Loucy (cell line): ENCODE measurements at regions not wholly inside any gene's neighbourhood (a gene's known extent, or its start where the extent isn't known, plus 50 kb on each side); places are given as distances from the start of the nearest gene placed in this dataset.
"Not testable (repeated sequence)": the region's sequence is repeated elsewhere in the genome, so short reads cannot be mapped to it uniquely, and the experiment has no call there.

Experiments used
- EZH2phosphoT487 ChIP-seq: fragments of 200-600 bp; IDR thresholded peaks from 2 replicates; pipeline ENCODE4 v1.6.1; 2018; ENCODE audit warnings: antibody characterized with exemption, mild to moderate bottlenecking, moderate library complexity, borderline replicate concordance
- TF ChIP-seq, protein P1 (sequence below): fragments of 200-600 bp; sonication (generic); conservative IDR thresholded peaks from 2 replicates; pipeline ENCODE4 v1.5.1; 2014; ENCODE audit warnings: mild to moderate bottlenecking, antibody characterized with exemption, low read length

GRCh38 chr2:175796422-175796821 is 205.6 kb downstream of the LNPK start:
- TF ChIP-seq, protein P1, sequence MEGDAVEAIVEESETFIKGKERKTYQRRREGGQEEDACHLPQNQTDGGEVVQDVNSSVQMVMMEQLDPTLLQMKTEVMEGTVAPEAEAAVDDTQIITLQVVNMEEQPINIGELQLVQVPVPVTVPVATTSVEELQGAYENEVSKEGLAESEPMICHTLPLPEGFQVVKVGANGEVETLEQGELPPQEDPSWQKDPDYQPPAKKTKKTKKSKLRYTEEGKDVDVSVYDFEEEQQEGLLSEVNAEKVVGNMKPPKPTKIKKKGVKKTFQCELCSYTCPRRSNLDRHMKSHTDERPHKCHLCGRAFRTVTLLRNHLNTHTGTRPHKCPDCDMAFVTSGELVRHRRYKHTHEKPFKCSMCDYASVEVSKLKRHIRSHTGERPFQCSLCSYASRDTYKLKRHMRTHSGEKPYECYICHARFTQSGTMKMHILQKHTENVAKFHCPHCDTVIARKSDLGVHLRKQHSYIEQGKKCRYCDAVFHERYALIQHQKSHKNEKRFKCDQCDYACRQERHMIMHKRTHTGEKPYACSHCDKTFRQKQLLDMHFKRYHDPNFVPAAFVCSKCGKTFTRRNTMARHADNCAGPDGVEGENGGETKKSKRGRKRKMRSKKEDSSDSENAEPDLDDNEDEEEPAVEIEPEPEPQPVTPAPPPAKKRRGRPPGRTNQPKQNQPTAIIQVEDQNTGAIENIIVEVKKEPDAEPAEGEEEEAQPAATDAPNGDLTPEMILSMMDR: not testable (repeated sequence)
- not testable (repeated sequence) for TF ChIP-seq EZH2phosphoT487
